H1 (cell line): ENCODE measurements at regions not wholly inside any gene's neighbourhood (a gene's known extent, or its start where the extent isn't known, plus 50 kb on each side); places are given as distances from the start of the nearest gene placed in this dataset.

Source experiments
- CHD2 ChIP-seq: IDR thresholded peaks from 2 replicates; pipeline ENCODE4 v1.6.1; 2012; ENCODE audit warnings: low read length, improper control_type of control experiment
- CTCF ChIP-seq, 3 experiments: IDR thresholded peaks; 1 replicate in 2 of 3; 2 replicates in 1 of 3; pipeline versions ENCODE4 v1.5.1 to v1.6.1; 2011; ENCODE audit warnings: low read length in 3 of 3, mild to moderate bottlenecking in 3 of 3, inconsistent platforms in 2 of 3, low read depth in 1 of 3, moderate library complexity in 1 of 3; ENCODE audit not compliant: insufficient read depth in 1 of 3; ENCODE audit errors: control extremely low read depth in 1 of 3
- EZH2 ChIP-seq: fragments of 200-600 bp; sonication (generic); IDR thresholded peaks from 2 replicates; pipeline ENCODE4 v1.7.1; 2012; ENCODE audit warnings: low read depth, mild to moderate bottlenecking, moderate library complexity, low read length, inconsistent platforms; ENCODE audit not compliant: severe bottlenecking
- SIRT6 ChIP-seq: IDR thresholded peaks from one replicate; pipeline ENCODE4 v1.7.1; 2012; ENCODE audit warnings: low read length, inconsistent platforms
- TCF12 ChIP-seq: IDR thresholded peaks from 2 replicates; pipeline ENCODE4 v1.6.1; 2011; ENCODE audit warnings: low read depth, mild to moderate bottlenecking, low read length
- YY1 ChIP-seq: IDR thresholded peaks from 2 replicates; pipeline ENCODE4 v1.6.1; 2011; ENCODE audit warnings: low read depth, mild to moderate bottlenecking, low read length

DNA sequence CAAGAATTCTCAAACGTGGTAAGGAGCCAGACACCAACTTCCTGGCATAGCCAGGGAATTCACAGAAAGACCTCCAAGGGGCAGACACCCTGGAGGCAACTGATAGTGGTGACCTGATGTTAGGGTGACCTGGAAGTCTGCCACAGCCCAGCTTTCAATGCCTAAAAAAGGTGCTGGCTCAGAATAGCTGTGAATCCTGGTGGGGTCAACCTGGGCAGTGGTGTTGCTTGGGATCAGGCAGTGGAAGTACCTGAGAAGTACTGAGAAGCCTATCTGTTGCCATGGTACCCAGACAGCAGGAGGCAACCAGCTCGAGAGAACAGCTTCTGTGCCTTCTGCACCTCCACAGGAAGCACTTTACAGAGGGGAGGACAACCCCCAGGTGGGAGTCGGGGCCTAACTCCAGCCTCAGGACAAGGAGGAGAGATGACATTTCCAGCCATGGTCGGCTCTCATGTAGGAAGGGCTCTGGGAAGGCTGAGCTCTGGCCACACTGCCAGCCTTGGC lies 55.4 kb upstream of the LARS2 start:
- no peak for TF ChIP-seq YY1
- no peak for TF ChIP-seq CTCF (IDR thresholded peaks at IDR 0.05; ENCODE audit: control extremely low read depth in 1 of 3, insufficient read depth in 1 of 3, low read depth in 1 of 3, low read length in 3 of 3)
- TF ChIP-seq TCF12 = no peak
- TF ChIP-seq EZH2 = no peak
- TF ChIP-seq SIRT6 = no peak
- TF ChIP-seq CHD2 = no peak
